Naive thymus-derived CD4-positive, alpha-beta T cell (primary cell): ENCODE measurements at regions not wholly inside any gene's neighbourhood (a gene's known extent, or its start where the extent isn't known, plus 50 kb on each side); places are given as distances from the start of the nearest gene placed in this dataset.

Experiments used
- ATAC-seq: fragments of 150-1000 bp; cut with Tn5 transposase; 2 replicates; pipeline ENCODE4 v1.10.0; 2021; ENCODE audit warnings: mild to moderate bottlenecking, moderate library complexity
- CTCF ChIA-PET: fragments of 350-600 bp; sonication (Branson Sonifier 250); formaldehyde crosslinking; loops from one replicate; lab custom pipeline; 2021; ENCODE audit warnings: antibody characterized with exemption; lab: Charles Lee
- POLR2A ChIA-PET: fragments of 350-600 bp; sonication (Branson Sonifier 250); formaldehyde crosslinking; loops from one replicate; lab custom pipeline; 2021; ENCODE audit warnings: antibody characterized with exemption, inconsistent platforms; lab: Charles Lee
- DNase-seq, 9 donors: peaks; one replicate each; pipeline versions ENCODE4 v3.0.0 to v3.0.0-alpha.2; 2020 to 2022; ENCODE audit warnings: mixed read lengths in 1 of 9
- H3K27ac ChIP-seq: one replicate; pipeline ENCODE4 v1.7.0; 2013; ENCODE audit warnings: mild to moderate bottlenecking, low read depth, low read length, moderate library complexity
- H3K27me3 ChIP-seq, 2 donors: one replicate each; pipeline ENCODE4 v1.7.0; 2013; ENCODE audit warnings: low read length in 2 of 2, mild to moderate bottlenecking in 2 of 2, moderate library complexity in 2 of 2; ENCODE audit not compliant: control insufficient read depth in 2 of 2, insufficient read depth in 2 of 2
- H3K36me3 ChIP-seq, 3 experiments: 1 replicate in 2 of 3; 2 replicates in 1 of 3; pipeline ENCODE4 v1.7.0; 2013; ENCODE audit warnings: low read length in 3 of 3, mild to moderate bottlenecking in 3 of 3, moderate library complexity in 1 of 3; ENCODE audit not compliant: insufficient read depth in 3 of 3, control insufficient read depth in 2 of 3
- H3K4me1 ChIP-seq, 2 donors: one replicate each; pipeline ENCODE4 v1.7.0; 2013; ENCODE audit warnings: low read length in 2 of 2, mild to moderate bottlenecking in 2 of 2, moderate library complexity in 1 of 2; ENCODE audit not compliant: control insufficient read depth in 2 of 2, insufficient read depth in 2 of 2
- H3K4me3 ChIP-seq: 2 replicates; pipeline ENCODE4 v1.7.0; 2013; ENCODE audit warnings: mild to moderate bottlenecking, low read length
- H3K9me3 ChIP-seq, 3 experiments: 1 replicate in 2 of 3; 2 replicates in 1 of 3; pipeline ENCODE4 v1.7.0; 2013; ENCODE audit warnings: low read length in 3 of 3; ENCODE audit not compliant: control insufficient read depth in 2 of 3
- H3K27ac Mint-ChIP-seq, 9 donors: one replicate each; pipeline ENCODE4 v1.8.0; 2020 to 2022; ENCODE audit warnings: mixed read lengths in 9 of 9, mild to moderate bottlenecking in 8 of 9, moderate library complexity in 5 of 9, inconsistent platforms in 2 of 9
- H3K27me3 Mint-ChIP-seq, 5 donors: one replicate each; pipeline ENCODE4 v1.8.0; 2021 to 2022; ENCODE audit warnings: mixed read lengths in 5 of 5, mild to moderate bottlenecking in 1 of 5
- H3K36me3 Mint-ChIP-seq, 5 donors: one replicate each; pipeline ENCODE4 v1.8.0; 2020 to 2022; ENCODE audit warnings: mixed read lengths in 5 of 5, mild to moderate bottlenecking in 3 of 5, inconsistent platforms in 1 of 5
- H3K4me1 Mint-ChIP-seq, 7 donors: one replicate each; pipeline ENCODE4 v1.8.0; 2020 to 2022; ENCODE audit warnings: mixed read lengths in 7 of 7, mild to moderate bottlenecking in 3 of 7, inconsistent platforms in 1 of 7
- H3K4me3 Mint-ChIP-seq, 10 donors: one replicate each; pipeline ENCODE4 v1.8.0; 2020 to 2022; ENCODE audit warnings: mild to moderate bottlenecking in 10 of 10, mixed read lengths in 10 of 10, moderate library complexity in 6 of 10, inconsistent platforms in 2 of 10
- H3K9me3 Mint-ChIP-seq, 11 donors: one replicate each; pipeline ENCODE4 v1.8.0; 2020 to 2022; ENCODE audit warnings: mixed read lengths in 11 of 11, mild to moderate bottlenecking in 4 of 11, inconsistent platforms in 1 of 11, moderate library complexity in 1 of 11
- intact Hi-C, 2 donors: fragments of 100-400 bp; cut with micrococcal nuclease; formaldehyde crosslinking; loops; one replicate each; pipeline ENCODE4 v1.15.1; 2023

DNA sequence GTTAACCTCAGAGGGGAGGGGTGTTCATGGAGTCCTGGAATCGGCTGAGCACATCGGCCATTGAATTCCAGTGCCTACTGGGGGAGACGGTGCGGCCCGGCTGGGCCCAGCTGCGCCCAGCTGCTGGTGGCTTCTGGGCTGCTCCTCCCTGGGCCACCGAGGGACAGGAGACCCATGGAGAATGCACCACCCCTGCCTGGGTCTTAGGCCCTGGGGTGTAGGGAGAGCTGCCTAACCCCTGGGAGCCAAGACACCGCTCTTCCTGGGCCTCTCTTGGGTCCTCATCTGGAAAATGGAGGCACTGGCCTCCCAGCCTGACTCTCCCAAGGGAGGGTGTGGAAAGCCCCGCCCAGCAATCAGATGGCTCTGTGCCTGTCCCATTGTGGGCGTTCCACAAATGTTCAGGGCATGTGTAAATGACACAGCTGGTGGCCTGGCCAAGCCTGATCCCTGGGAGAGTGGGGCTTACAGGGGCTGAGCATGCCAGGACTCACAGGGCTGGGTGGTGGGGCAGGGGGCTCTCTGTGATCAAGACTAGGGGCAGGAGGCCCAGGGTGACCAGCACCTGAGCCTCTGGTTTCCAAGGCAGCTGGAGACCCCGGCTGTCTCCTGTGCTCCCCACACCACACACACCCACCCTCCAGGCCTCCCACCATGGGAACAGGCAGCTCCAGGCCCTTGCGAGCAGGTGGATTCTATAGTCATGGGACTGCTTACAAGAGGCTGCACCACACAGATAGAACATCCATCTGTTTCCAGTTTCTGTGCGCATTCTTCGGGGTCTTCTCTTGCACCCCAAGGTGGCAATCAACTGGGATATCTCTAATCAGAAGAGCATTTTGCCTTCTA is 150.9 kb downstream of the URI1 start:
- peaks cover 0 to 11% (median 4%) of the 10 kb centered on the region in 5 donors for H3K27me3 Mint-ChIP-seq
- H3K36me3 Mint-ChIP-seq = no peaks in the 10 kb centered on the region
- no peak for ATAC-seq
- no peak for DNase-seq
- intact Hi-C loops = no loop called here
- H3K9me3 Mint-ChIP-seq = no peaks in the 10 kb centered on the region
- no peaks in the 10 kb centered on the region for H3K4me1 ChIP-seq
- H3K27me3 ChIP-seq = no peaks in the 10 kb centered on the region
- no peak overlapping the region for H3K27ac ChIP-seq
- H3K36me3 ChIP-seq = no peaks in the 10 kb centered on the region
- ChIA-PET POLR2A (no interaction called here), CTCF (no interaction called here)
- no peak overlapping the region for H3K27ac Mint-ChIP-seq
- H3K4me3 ChIP-seq = no peak overlapping the region
- H3K4me1 Mint-ChIP-seq = peaks cover 0 to 2% (median 0%) of the 10 kb centered on the region in 7 donors
- no peak overlapping the region for H3K4me3 Mint-ChIP-seq
- no peaks in the 10 kb centered on the region for H3K9me3 ChIP-seq

DNA sequence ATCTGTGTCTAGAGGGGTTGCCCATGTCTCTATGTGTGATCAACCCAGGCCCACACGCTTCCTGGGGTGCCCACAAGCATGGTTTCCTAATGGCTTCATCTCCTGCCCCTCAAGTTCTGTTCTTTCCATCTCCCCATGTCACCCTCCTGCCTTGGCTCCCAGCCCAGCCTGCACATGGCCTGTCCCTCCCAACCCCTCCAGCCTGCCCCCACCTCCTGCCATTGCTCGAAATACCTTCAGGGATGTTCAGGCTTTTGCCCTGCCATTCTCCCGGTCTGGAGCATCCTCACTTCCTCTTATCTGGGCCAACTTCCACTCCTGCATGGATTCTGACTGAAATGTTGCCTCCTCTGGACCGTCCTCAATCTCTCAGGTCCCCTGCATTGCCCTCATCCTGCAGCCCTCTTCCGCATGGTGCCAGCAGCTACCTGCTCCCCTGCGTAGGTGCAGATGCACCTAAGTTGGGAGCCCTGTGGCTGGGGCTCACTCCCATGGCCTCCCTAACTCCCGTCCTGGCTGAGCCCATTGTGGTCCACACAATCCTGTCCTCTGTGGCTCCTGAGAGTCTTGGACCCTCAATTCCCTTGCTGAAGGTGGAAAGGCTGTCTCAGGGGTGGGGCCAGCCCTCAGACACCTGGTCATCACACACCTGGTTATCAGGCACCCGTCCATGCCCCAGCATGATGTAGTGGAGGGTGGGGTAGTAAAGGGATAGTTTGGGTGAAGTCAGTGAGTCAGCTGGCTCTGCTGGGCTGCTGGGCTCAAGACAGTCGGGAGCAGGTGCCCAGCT is 152.1 kb downstream of the URI1 start:
- Mint-ChIP-seq H3K27ac (no peak overlapping the region), H3K4me1 (peaks cover 0 to 2% (median 0%) of the 10 kb centered on the region in 7 donors), H3K9me3 (no peaks in the 10 kb centered on the region), H3K27me3 (peaks cover 0 to 11% (median 0%) of the 10 kb centered on the region in 5 donors), H3K36me3 (no peaks in the 10 kb centered on the region), H3K4me3 (no peak overlapping the region)
- POLR2A ChIA-PET = no interaction called here
- H3K4me1 ChIP-seq = no peaks in the 10 kb centered on the region
- intact Hi-C loops = no loop called here
- DNase-seq (no peak), ATAC-seq (no peak)
- H3K36me3 ChIP-seq = no peaks in the 10 kb centered on the region
- no peaks in the 10 kb centered on the region for H3K27me3 ChIP-seq
- no peaks in the 10 kb centered on the region for H3K9me3 ChIP-seq
- H3K4me3 ChIP-seq = no peak overlapping the region
- H3K27ac ChIP-seq = no peak overlapping the region
- CTCF ChIA-PET = no interaction called here

DNA sequence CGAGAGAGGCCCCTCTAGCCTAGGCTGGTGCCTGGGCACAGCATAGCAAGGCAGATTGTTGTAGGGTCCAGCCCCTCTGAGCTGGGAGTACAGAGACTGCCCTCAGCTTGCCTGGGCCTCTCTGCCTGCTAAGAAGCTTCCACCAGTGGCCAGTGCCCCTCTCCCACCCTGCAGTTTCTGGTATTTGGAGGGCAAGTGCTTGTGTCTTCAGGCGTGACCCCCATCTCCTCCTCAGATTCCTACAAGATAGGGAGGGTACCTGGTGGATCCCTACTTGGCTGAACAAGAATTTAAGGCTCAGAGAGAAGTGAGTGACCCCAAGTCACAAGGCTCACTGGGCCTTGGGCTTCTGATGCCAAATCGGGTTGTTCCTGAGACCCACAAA is 152.7 kb downstream of the URI1 start:
- Mint-ChIP-seq H3K36me3 (no peaks in the 10 kb centered on the region), H3K27ac (no peak overlapping the region), H3K9me3 (no peaks in the 10 kb centered on the region), H3K27me3 (peaks cover 0 to 11% (median 0%) of the 10 kb centered on the region in 5 donors), H3K4me1 (peaks cover 0 to 2% (median 0%) of the 10 kb centered on the region in 7 donors), H3K4me3 (no peak overlapping the region)
- ChIA-PET CTCF (no interaction called here), POLR2A (no interaction called here)
- Histone ChIP-seq H3K27me3 (no peaks in the 10 kb centered on the region), H3K4me3 (no peak overlapping the region), H3K27ac (no peak overlapping the region), H3K4me1 (no peaks in the 10 kb centered on the region), H3K9me3 (no peaks in the 10 kb centered on the region), H3K36me3 (no peaks in the 10 kb centered on the region)
- intact Hi-C loops = no loop called here
- DNase-seq (no peak), ATAC-seq (no peak)

- no peak for ATAC-seq
- Mint-ChIP-seq H3K36me3 (no peaks in the 10 kb centered on the region), H3K4me3 (no peak overlapping the region), H3K27me3 (peaks cover 0 to 11% (median 0%) of the 10 kb centered on the region in 5 donors), H3K4me1 (peaks cover 0 to 2% (median 0%) of the 10 kb centered on the region in 7 donors), H3K27ac (no peak overlapping the region), H3K9me3 (no peaks in the 10 kb centered on the region)
- H3K27ac ChIP-seq = no peak overlapping the region
- no peaks in the 10 kb centered on the region for H3K4me1 ChIP-seq
- no peaks in the 10 kb centered on the region for H3K27me3 ChIP-seq
- CTCF ChIA-PET = no interaction called here
- no peaks in the 10 kb centered on the region for H3K9me3 ChIP-seq
- no peak overlapping the region for H3K4me3 ChIP-seq
- intact Hi-C loops = no loop called here
- no peak for DNase-seq
- H3K36me3 ChIP-seq = no peaks in the 10 kb centered on the region
- POLR2A ChIA-PET = no interaction called here
These were observed 153.1 kb downstream of the URI1 start for GRCh38 chr19:30095171-30095570.

GRCh38 chr19:30096596-30097370 is 154.7 kb downstream of the URI1 start:
- ChIA-PET CTCF (interaction anchor here (0.6 kb wide), 1 partner anchor 576 kb away, joined by 3 read pairs; no protein-coding TSS in a partner anchor), POLR2A (no interaction called here)
- Mint-ChIP-seq H3K9me3 (no peaks in the 10 kb centered on the region), H3K27ac (no peak overlapping the region), H3K36me3 (no peaks in the 10 kb centered on the region), H3K4me3 (no peak overlapping the region), H3K4me1 (peaks cover 0 to 2% (median 0%) of the 10 kb centered on the region in 7 donors), H3K27me3 (peaks cover 0 to 5% (median 0%) of the 10 kb centered on the region in 5 donors)
- Histone ChIP-seq H3K9me3 (no peaks in the 10 kb centered on the region), H3K4me1 (no peaks in the 10 kb centered on the region), H3K36me3 (no peaks in the 10 kb centered on the region), H3K4me3 (no peak overlapping the region), H3K27ac (no peak overlapping the region), H3K27me3 (no peaks in the 10 kb centered on the region)
- intact Hi-C loops = no loop called here
- ATAC-seq (no peak), DNase-seq (no peak)

DNA sequence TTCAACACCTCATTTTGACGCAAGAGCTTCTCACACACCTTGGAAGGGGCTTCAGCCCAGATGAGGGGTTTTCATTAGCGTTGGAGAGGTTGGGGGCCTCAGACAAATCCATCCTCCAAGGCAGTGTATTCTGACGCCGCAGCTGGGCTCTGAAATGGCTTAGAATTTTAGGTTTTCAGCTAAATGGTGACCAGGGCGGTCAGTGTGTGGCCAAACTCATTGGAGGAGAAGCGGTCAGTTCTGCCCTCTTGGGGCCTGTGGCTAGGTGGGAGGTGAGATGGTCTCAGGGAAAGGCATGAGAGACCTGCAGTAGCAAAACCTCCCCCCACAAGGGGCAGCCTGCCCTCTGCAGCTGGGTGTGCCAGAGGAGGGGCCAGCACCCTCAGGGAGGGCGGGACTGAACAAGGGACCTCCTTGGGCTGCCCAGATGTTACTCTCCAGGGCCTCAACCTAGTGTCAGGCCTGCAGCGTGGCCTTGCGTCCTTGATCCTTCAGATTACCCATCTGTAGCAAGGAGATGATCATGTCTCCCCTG is 155.8 kb downstream of the URI1 start:
- Histone ChIP-seq H3K4me3 (no peak overlapping the region), H3K36me3 (no peaks in the 10 kb centered on the region), H3K4me1 (no peaks in the 10 kb centered on the region), H3K9me3 (no peaks in the 10 kb centered on the region), H3K27ac (no peak overlapping the region), H3K27me3 (no peaks in the 10 kb centered on the region)
- no peaks in the 10 kb centered on the region for H3K36me3 Mint-ChIP-seq
- DNase-seq (no peak), ATAC-seq (no peak)
- peaks cover 0 to 2% (median 0%) of the 10 kb centered on the region in 7 donors for H3K4me1 Mint-ChIP-seq
- no peak overlapping the region for H3K4me3 Mint-ChIP-seq
- H3K27me3 Mint-ChIP-seq = peaks cover 0 to 5% (median 0%) of the 10 kb centered on the region in 5 donors
- ChIA-PET CTCF (no interaction called here), POLR2A (no interaction called here)
- intact Hi-C loops = no loop called here
- no peaks in the 10 kb centered on the region for H3K9me3 Mint-ChIP-seq
- no peak overlapping the region for H3K27ac Mint-ChIP-seq
